ENCODE measurements at regions not wholly inside any gene's neighbourhood (a gene's known extent, or its start where the extent isn't known, plus 50 kb on each side); places are given as distances from the start of the nearest gene placed in this dataset.
"Not testable (repeated sequence)": the region's sequence is repeated elsewhere in the genome, so short reads cannot be mapped to it uniquely, and the experiment has no call there.

DNA sequence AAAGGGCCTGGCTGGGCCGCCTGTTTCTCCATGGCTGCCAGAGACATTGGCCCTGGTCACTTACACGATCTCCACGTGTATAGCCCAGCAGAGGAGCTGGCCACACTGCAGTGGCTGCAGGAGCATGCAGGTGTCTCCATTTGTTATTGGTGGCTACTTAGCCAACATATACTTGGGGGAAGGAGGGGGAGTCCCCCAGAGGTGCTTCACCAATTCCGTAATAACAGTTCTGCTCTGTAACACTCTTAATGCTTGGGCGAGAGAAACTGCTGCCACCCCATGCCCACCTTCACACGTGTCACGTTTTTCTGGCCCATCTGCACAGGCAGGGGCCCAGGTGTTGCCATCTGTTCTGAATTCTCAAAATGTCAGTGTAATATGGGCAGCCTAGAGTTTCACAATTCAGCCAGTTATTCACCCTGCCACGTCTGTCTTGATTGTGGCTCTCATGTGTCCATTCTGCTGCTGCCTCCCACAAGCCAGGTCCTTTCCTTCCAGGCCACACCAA is 353.5 kb downstream of the BCL2L11 start:
- not testable (repeated sequence) for H3K4me1 ChIP-seq (ENCODE audit: control insufficient read depth in 2 of 2, insufficient read depth in 2 of 2, low read length in 1 of 2); H3K9me3 ChIP-seq (ENCODE audit: control insufficient read depth in 2 of 2, insufficient read depth in 1 of 2, low read depth in 1 of 2, low read length in 1 of 2); H3K4me3 ChIP-seq (ENCODE audit: low read depth in 1 of 2, low read length in 2 of 2); H3K27ac ChIP-seq (ENCODE audit: low read depth in 2 of 2, low read length in 1 of 2); H3K27me3 ChIP-seq (ENCODE audit: control insufficient read depth in 1 of 2, insufficient read depth in 2 of 2, low read length in 2 of 2); H3K36me3 ChIP-seq (ENCODE audit: control insufficient read depth in 2 of 2, insufficient read depth in 2 of 2, low read length in 1 of 2)
- 86 to 91% methylated on average over 7 to 8 of the region's 8 CpGs for WGBS, 2 donors

DNA sequence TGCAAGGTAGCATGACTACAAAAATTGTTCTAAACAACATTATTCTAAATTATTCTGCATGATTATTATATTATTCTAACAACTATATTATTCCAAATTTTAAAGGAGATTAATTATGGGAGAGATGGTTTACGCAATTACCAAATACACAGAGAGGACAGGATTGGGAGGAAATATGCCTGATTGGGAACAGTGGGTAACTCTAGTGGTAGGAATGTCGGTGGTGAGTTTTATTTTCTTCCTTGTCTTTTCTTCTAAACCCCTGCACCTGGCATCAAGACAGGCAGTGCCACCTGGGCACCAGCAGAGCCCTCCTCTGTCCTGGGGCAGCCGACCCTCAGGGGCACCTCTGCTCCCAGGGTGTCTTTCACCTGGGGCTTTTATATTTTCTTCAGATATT is 357.6 kb downstream of the BCL2L11 start:
- not testable (repeated sequence) for H3K36me3 ChIP-seq (ENCODE audit: control insufficient read depth in 2 of 2, insufficient read depth in 2 of 2, low read length in 1 of 2); H3K27me3 ChIP-seq (ENCODE audit: control insufficient read depth in 1 of 2, insufficient read depth in 2 of 2, low read length in 2 of 2); H3K27ac ChIP-seq (ENCODE audit: low read depth in 2 of 2, low read length in 1 of 2); H3K9me3 ChIP-seq (ENCODE audit: control insufficient read depth in 2 of 2, insufficient read depth in 1 of 2, low read depth in 1 of 2, low read length in 1 of 2); H3K4me1 ChIP-seq (ENCODE audit: control insufficient read depth in 2 of 2, insufficient read depth in 2 of 2, low read length in 1 of 2); H3K4me3 ChIP-seq (ENCODE audit: low read depth in 1 of 2, low read length in 2 of 2)
- 73 to 82% methylated on average over 2 of the region's 3 CpGs for WGBS, 2 donors

DNA sequence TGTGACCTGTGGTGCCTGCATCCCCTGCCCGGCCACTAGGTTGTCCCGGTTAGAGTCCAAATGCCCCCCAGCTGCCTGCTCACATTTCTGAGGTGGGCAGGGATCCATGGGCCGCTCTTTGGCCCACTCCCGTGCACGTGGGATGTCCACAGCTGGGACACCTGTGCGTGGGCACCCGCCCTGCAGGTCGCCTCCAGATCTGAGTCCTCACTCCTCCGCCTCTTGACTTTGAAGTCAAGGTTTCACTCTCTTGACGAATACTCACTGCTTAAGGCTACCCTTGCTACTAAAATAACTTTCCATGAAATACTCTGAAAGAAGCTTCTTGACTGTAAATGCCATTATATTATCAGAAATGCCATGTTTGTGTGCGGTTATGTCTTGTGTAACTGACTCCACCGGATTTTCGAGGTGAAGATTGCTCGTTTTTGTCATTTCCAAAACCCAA is 358.2 kb downstream of the BCL2L11 start:
- not testable (repeated sequence) for H3K36me3 ChIP-seq (ENCODE audit: control insufficient read depth in 2 of 2, insufficient read depth in 2 of 2, low read length in 1 of 2); H3K27ac ChIP-seq (ENCODE audit: low read depth in 2 of 2, low read length in 1 of 2); H3K27me3 ChIP-seq (ENCODE audit: control insufficient read depth in 1 of 2, insufficient read depth in 2 of 2, low read length in 2 of 2); H3K9me3 ChIP-seq (ENCODE audit: control insufficient read depth in 2 of 2, insufficient read depth in 1 of 2, low read depth in 1 of 2, low read length in 1 of 2); H3K4me1 ChIP-seq (ENCODE audit: control insufficient read depth in 2 of 2, insufficient read depth in 2 of 2, low read length in 1 of 2); H3K4me3 ChIP-seq (ENCODE audit: low read depth in 1 of 2, low read length in 2 of 2)
- WGBS, 2 donors = 67 to 75% methylated on average over 9 to 13 of the region's 14 CpGs

DNA sequence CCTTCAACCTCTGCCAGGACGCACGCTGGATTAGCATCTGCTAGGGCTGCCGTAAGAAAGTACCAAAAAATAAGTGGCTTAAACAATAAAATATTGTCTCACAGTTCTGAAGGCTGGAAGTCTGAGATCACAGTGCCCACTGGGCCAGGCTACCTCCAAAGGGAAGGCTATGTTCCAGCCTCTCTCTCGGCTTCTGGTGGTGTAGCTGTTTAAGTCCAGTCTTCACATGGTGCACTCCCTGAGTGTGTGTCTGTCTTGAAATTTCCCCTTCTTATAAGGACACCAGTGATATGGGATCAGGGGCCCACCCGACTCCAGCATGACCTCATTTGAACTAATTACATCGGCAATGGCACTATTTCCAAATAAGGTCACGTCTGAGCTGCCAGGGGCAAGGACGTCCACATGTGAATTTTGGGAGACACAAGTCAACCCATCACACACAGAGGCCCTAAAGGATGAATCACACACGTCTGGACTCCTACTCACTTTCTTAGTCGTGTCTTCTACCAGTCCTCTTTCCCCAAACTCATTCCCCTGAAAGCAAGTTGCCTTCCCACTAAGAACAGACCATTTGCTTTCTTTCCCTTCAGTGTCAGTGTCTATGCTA is 359.4 kb downstream of the BCL2L11 start:
- 75 to 78% methylated on average over 9 to 10 of the region's 10 CpGs for WGBS, 2 donors
- not testable (repeated sequence) for H3K9me3 ChIP-seq (ENCODE audit: control insufficient read depth in 2 of 2, insufficient read depth in 1 of 2, low read depth in 1 of 2, low read length in 1 of 2); H3K36me3 ChIP-seq (ENCODE audit: control insufficient read depth in 2 of 2, insufficient read depth in 2 of 2, low read length in 1 of 2); H3K4me3 ChIP-seq (ENCODE audit: low read depth in 1 of 2, low read length in 2 of 2); H3K4me1 ChIP-seq (ENCODE audit: control insufficient read depth in 2 of 2, insufficient read depth in 2 of 2, low read length in 1 of 2); H3K27me3 ChIP-seq (ENCODE audit: control insufficient read depth in 1 of 2, insufficient read depth in 2 of 2, low read length in 2 of 2)
- H3K27ac ChIP-seq (ENCODE audit: low read depth in 2 of 2, low read length in 1 of 2) = peak overlapping the region in 1 of 2 donors; percentile 1

DNA sequence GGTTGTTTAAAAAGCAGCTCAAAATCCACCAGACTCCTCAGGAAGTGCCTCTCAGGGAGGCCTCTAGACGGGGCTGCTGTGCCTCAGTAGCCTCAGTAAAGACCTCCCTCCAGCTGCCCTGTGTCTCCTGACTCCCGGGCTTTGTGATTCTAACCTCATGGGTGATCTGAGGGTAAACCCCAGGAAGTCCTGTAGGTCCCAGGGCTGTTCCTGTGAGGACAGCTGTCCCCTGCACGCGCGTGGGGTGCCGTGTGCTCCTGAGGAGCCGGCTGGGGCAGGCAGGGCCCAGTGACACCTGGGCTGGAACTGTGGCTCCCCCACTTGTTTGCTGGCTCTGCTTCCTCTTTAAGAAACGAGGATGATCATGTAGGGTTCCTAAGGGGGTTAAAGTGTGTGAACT is 359.9 kb downstream of the BCL2L11 start:
- H3K36me3 ChIP-seq (ENCODE audit: control insufficient read depth in 2 of 2, insufficient read depth in 2 of 2, low read length in 1 of 2); H3K27ac ChIP-seq (ENCODE audit: low read depth in 2 of 2, low read length in 1 of 2); H3K27me3 ChIP-seq (ENCODE audit: control insufficient read depth in 1 of 2, insufficient read depth in 2 of 2, low read length in 2 of 2); H3K4me3 ChIP-seq (ENCODE audit: low read depth in 1 of 2, low read length in 2 of 2); H3K9me3 ChIP-seq (ENCODE audit: control insufficient read depth in 2 of 2, insufficient read depth in 1 of 2, low read depth in 1 of 2, low read length in 1 of 2); H3K4me1 ChIP-seq (ENCODE audit: control insufficient read depth in 2 of 2, insufficient read depth in 2 of 2, low read length in 1 of 2): not testable (repeated sequence)
- 74 to 80% methylated on average over 7 to 8 of the region's 8 CpGs for WGBS, 2 donors

DNA sequence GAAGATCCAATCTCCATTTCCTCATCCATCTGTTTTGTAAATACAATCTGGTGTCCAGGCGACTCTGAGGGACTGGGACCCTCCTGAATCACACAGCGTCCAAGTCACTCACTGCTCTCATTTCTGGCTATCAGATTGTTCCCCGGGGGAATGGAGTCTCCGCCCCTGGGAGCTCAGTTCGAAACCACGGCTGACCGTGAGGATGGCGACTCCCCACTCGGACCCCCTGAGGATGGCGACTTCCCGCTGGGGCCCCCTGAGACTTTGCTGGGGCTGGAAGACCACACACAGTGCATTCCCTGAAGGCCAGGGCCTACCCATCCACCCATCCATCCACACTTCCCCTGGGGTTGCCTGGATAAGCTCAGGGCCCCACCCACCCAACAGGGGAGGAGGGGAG is 360.5 kb downstream of the BCL2L11 start:
- H3K4me1 ChIP-seq (ENCODE audit: control insufficient read depth in 2 of 2, insufficient read depth in 2 of 2, low read length in 1 of 2); H3K9me3 ChIP-seq (ENCODE audit: control insufficient read depth in 2 of 2, insufficient read depth in 1 of 2, low read depth in 1 of 2, low read length in 1 of 2); H3K4me3 ChIP-seq (ENCODE audit: low read depth in 1 of 2, low read length in 2 of 2); H3K27ac ChIP-seq (ENCODE audit: low read depth in 2 of 2, low read length in 1 of 2); H3K27me3 ChIP-seq (ENCODE audit: control insufficient read depth in 1 of 2, insufficient read depth in 2 of 2, low read length in 2 of 2); H3K36me3 ChIP-seq (ENCODE audit: control insufficient read depth in 2 of 2, insufficient read depth in 2 of 2, low read length in 1 of 2): not testable (repeated sequence)
- WGBS, 2 donors = 72 to 80% methylated on average over 10 of the region's 11 CpGs

DNA sequence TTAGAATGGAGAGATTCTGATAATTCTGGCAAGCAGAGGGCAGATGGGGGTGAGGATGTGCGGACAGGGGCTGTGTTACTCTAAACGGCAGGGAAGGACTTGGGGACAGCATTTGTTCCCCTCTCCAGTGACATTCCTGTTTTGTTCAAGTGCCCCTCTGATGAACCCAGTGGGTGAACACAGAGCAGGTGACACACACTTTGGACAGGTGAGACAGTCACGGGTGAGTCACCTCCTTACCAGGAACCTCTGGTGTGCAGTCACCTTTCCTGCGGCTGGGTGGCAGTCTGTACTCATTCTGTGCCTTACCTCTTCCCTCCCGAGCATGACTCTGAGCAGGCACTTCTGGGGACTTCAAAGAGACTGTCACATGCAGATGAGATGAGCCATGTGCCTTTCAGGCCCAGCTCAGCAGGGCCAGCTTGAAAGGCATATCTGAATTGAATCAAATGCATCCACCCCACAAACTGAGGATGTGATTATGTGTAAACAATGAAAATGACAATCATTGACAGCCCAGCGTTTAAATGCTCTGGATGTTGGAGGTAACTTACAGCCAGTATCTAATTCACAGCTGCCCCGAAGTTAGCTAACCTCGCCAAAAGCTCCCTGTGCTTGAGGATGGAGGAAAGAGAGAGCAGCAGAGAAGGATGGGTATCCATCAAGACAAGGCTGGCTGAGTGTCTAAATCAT is 362.4 kb downstream of the BCL2L11 start:
- not testable (repeated sequence) for H3K27me3 ChIP-seq (ENCODE audit: control insufficient read depth in 1 of 2, insufficient read depth in 2 of 2, low read length in 2 of 2); H3K27ac ChIP-seq (ENCODE audit: low read depth in 2 of 2, low read length in 1 of 2); H3K4me3 ChIP-seq (ENCODE audit: low read depth in 1 of 2, low read length in 2 of 2); H3K36me3 ChIP-seq (ENCODE audit: control insufficient read depth in 2 of 2, insufficient read depth in 2 of 2, low read length in 1 of 2); H3K4me1 ChIP-seq (ENCODE audit: control insufficient read depth in 2 of 2, insufficient read depth in 2 of 2, low read length in 1 of 2); H3K9me3 ChIP-seq (ENCODE audit: control insufficient read depth in 2 of 2, insufficient read depth in 1 of 2, low read depth in 1 of 2, low read length in 1 of 2)
- 60 to 71% methylated on average over 5 of the region's 8 CpGs for WGBS, 2 donors

DNA sequence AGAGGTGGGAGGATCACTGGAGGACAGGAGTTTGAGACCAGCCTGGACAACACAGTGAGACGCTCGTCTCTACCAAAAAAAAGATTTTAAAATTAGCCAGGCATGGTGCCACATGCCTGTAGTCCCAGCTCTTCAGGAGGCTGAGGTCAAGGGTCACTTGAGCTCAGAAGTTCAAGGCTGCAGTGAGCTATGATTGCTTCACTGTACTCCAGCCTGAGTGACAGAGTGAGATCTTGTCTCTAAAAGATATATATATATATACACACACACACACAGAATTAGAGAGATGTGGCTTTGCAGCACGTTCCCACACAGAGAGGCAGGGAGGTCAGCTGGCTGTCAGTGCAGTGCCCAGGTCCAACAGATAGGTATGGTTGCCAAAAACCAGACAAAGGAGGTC is 363.4 kb downstream of the BCL2L11 start:
- H3K27me3 ChIP-seq (ENCODE audit: control insufficient read depth in 1 of 2, insufficient read depth in 2 of 2, low read length in 2 of 2) = not testable (repeated sequence)
- WGBS, 2 donors = 60 to 91% methylated on average over 1 of the region's 3 CpGs

DNA sequence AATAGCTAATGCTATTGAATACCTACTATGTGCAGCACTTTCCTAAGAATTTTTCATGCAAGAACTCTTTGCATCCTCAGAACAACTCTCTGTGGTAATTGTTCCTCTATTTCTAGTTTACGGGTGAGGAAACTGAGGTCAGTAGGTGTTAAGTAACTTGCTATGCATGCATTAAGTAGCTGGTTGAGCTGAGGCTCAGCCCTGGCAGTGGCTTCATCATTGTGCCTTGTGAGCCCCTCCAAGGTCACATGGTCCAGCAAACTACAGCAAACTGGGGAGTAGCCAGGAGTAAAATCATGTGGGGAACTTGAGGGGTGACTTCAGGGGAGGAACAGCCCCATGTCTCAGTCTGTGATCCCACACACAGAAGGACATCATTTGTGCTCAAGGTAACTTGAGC is 365.2 kb downstream of the BCL2L11 start:
- WGBS, 2 donors = 60 to 81% methylated on average over 1 of the region's 1 CpG
- H3K4me1 ChIP-seq (ENCODE audit: control insufficient read depth in 2 of 2, insufficient read depth in 2 of 2, low read length in 1 of 2); H3K27me3 ChIP-seq (ENCODE audit: control insufficient read depth in 1 of 2, insufficient read depth in 2 of 2, low read length in 2 of 2); H3K27ac ChIP-seq (ENCODE audit: low read depth in 2 of 2, low read length in 1 of 2); H3K36me3 ChIP-seq (ENCODE audit: control insufficient read depth in 2 of 2, insufficient read depth in 2 of 2, low read length in 1 of 2); H3K9me3 ChIP-seq (ENCODE audit: control insufficient read depth in 2 of 2, insufficient read depth in 1 of 2, low read depth in 1 of 2, low read length in 1 of 2); H3K4me3 ChIP-seq (ENCODE audit: low read depth in 1 of 2, low read length in 2 of 2): not testable (repeated sequence)

More for the DNA sequence above, 363.4 kb downstream of the BCL2L11 start:
- not testable (repeated sequence) for H3K9me3 ChIP-seq (ENCODE audit: control insufficient read depth in 2 of 2, insufficient read depth in 1 of 2, low read depth in 1 of 2, low read length in 1 of 2); H3K27ac ChIP-seq (ENCODE audit: low read depth in 2 of 2, low read length in 1 of 2); H3K36me3 ChIP-seq (ENCODE audit: control insufficient read depth in 2 of 2, insufficient read depth in 2 of 2, low read length in 1 of 2); H3K4me3 ChIP-seq (ENCODE audit: low read depth in 1 of 2, low read length in 2 of 2); H3K4me1 ChIP-seq (ENCODE audit: control insufficient read depth in 2 of 2, insufficient read depth in 2 of 2, low read length in 1 of 2)

DNA sequence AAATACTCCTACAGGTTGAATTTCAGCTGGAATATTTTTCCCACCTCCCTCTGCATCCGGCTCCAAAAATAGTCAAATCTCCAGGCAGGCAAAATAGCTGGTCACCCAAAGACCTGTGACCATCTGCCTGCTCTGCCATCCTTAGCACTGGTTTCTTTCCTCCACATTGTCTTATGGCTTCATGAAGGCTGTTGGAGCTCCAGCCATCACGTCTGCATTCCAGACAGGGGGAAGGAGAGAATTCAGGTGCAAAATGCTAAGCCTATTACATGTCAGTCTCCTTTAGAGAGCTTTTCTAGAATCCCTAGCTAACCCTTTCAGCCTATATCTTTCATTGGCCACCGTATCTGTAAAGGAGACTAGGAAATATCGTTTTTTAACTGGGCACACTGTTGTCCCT is 367.7 kb downstream of the BCL2L11 start:
- H3K27me3 ChIP-seq (ENCODE audit: control insufficient read depth in 1 of 2, insufficient read depth in 2 of 2, low read length in 2 of 2); H3K36me3 ChIP-seq (ENCODE audit: control insufficient read depth in 2 of 2, insufficient read depth in 2 of 2, low read length in 1 of 2); H3K4me1 ChIP-seq (ENCODE audit: control insufficient read depth in 2 of 2, insufficient read depth in 2 of 2, low read length in 1 of 2); H3K9me3 ChIP-seq (ENCODE audit: control insufficient read depth in 2 of 2, insufficient read depth in 1 of 2, low read depth in 1 of 2, low read length in 1 of 2); H3K4me3 ChIP-seq (ENCODE audit: low read depth in 1 of 2, low read length in 2 of 2); H3K27ac ChIP-seq (ENCODE audit: low read depth in 2 of 2, low read length in 1 of 2): not testable (repeated sequence)
- WGBS, 2 donors = 89 to 94% methylated on average over 3 to 4 of the region's 4 CpGs

Measured in esophagus (tissue), 2 donors.